Urinary bladder (tissue), 3 donors: ENCODE measurements at regions not wholly inside any gene's neighbourhood (a gene's known extent, or its start where the extent isn't known, plus 50 kb on each side); places are given as distances from the start of the nearest gene placed in this dataset.
"Not testable (repeated sequence)": the region's sequence is repeated elsewhere in the genome, so short reads cannot be mapped to it uniquely, and the experiment has no call there.

Source experiments
- DNase-seq: peaks from one replicate; pipeline ENCODE4 v3.0.0-alpha.2; 2015; ENCODE audit errors: extremely low spot score
- H3K27ac ChIP-seq: one replicate; pipeline ENCODE4 v1.5.1; 2013; ENCODE audit warnings: low read depth, mild to moderate bottlenecking, moderate library complexity
- H3K36me3 ChIP-seq: one replicate; pipeline ENCODE4 v1.6.1; 2013; ENCODE audit warnings: mild to moderate bottlenecking, moderate library complexity; ENCODE audit not compliant: insufficient read depth
- H3K4me1 ChIP-seq: one replicate; pipeline ENCODE4 v1.6.1; 2013; ENCODE audit warnings: mild to moderate bottlenecking, moderate library complexity; ENCODE audit not compliant: insufficient read depth
- H3K4me3 ChIP-seq: one replicate; pipeline ENCODE4 v1.5.1; 2013; ENCODE audit warnings: low read depth, low read length
- WGBS: extraction: QIAGEN DNeasy Blood & Tissue Kit; methylation state at CpG from one replicate; pipeline ENCODE4 v1.1.7; 2013; 5-methylcytosine and 5-hydroxymethylcytosine counted together
- donor health status: healthy with polysubstance abuse.
- donor health status: healthy.

DNA sequence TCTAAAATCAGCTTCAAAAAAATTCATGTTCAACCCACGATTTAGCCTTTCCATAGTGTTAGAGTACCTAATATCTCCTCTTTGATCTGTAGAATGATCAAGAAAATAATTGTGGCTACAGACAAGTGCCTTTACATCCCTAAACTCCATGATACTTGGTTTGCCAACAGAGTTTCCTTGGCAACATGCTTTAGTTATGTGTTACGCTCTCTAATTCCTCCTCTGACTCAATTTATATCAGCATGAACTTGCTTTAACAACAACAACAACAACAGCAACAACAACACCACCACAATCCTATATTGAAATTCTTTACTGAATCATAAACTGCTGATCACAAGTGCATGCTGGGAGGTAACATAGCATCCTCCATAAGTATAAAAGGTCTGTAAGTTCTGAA, 757.8 kb downstream of the CDH11 start:
- 98% methylated on average over 2 of the region's 2 CpGs for WGBS
- H3K4me3 ChIP-seq, result no peak overlapping the region
- DNase-seq, result no peak
- no peaks in the 10 kb centered on the region for H3K4me1 ChIP-seq
- H3K36me3 ChIP-seq, result no peaks in the 10 kb centered on the region
- H3K27ac ChIP-seq, result no peak overlapping the region

DNA sequence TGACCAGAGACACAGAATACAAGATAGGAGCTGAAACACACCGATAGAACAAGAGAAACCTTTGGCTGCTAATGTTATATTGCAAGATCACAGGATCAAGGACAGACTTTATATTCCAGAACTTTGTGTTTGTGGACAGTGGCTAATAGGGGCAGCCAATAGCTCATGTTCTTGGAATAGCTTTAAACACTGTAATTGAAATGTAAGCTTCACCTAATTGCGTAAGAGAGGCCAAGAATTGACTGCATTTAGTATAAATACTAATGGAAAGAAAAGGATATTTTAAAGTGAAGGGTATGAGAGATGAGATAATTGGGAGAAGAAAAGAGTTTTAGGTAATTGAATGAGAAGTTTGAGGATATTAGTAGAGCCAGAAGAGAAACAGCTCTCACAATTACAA, 758.8 kb downstream of the CDH11 start:
- Histone ChIP-seq H3K36me3 (no peaks in the 10 kb centered on the region), H3K4me1 (no peaks in the 10 kb centered on the region), H3K27ac (no peak overlapping the region), H3K4me3 (no peak overlapping the region)
- WGBS, result 77% methylated on average over 2 of the region's 2 CpGs
- DNase-seq, result no peak

DNA sequence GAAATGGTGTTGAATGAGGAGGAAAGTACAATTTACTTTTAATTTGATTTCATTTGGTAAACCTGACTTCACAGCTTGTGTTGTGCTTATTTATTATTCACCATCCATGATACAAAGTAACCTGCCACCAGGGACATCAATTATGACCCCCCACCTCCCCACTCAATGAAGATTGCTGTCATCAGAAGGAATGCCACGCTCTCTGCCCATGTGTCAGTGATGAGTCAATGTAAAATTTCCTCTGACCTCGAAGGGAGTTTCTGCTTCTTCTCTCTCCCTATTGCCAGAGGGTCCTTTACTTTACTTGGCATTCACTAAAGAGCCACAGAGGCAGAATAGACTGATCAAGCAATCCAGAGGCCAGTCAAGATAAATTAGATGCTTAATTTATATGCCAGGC, 759.7 kb downstream of the CDH11 start:
- Histone ChIP-seq H3K36me3 (no peaks in the 10 kb centered on the region), H3K27ac (no peak overlapping the region), H3K4me3 (no peak overlapping the region), H3K4me1 (no peaks in the 10 kb centered on the region)
- 57% methylated on average over 2 of the region's 2 CpGs for WGBS
- no peak for DNase-seq

DNA sequence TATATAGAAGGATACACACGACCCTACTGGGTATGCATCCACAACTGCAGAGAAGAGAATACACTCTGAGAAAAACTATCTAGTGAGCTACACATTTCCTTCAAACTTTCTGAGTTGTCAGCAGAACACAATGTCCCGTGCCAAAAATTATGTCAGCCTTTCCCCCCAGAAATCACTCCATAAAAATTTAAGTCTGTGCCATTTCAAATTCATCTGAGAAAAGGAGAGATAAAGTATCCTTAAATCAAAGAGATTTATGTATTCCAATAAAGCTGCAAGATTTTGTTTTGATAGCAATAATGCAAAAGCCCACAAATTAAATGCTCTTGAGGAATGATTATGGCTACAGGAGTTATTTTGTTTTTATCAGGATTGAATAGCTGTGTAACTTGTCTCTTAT, 760.1 kb downstream of the CDH11 start:
- no peak for DNase-seq
- Histone ChIP-seq H3K36me3 (no peaks in the 10 kb centered on the region), H3K4me3 (no peak overlapping the region), H3K27ac (no peak overlapping the region), H3K4me1 (no peaks in the 10 kb centered on the region)
- WGBS, result 43% methylated on average over 2 of the region's 2 CpGs

DNA sequence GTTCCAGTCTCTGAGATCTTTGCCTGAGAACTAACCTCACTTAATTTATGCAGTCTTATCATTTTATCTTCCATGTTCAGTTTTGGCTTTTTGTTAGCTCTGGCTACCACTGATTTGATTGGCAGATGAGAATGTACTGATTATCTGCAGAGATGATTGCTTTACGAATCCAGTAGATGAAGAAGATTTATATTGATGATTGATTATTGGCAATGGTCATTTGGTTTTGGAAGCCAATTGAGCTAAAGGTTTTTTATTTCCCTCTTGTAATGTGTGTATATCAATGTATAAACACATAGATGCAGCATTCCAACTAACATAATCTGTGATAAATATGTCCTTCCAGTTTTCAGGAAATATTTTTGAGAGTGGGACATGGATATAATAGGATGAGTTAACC, 763.6 kb downstream of the CDH11 start:
- Histone ChIP-seq H3K27ac (no peak overlapping the region), H3K4me3 (no peak overlapping the region), H3K36me3 (no peaks in the 10 kb centered on the region), H3K4me1 (no peaks in the 10 kb centered on the region)
- 76% methylated on average over 1 of the region's 1 CpG for WGBS
- DNase-seq, result no peak

DNA sequence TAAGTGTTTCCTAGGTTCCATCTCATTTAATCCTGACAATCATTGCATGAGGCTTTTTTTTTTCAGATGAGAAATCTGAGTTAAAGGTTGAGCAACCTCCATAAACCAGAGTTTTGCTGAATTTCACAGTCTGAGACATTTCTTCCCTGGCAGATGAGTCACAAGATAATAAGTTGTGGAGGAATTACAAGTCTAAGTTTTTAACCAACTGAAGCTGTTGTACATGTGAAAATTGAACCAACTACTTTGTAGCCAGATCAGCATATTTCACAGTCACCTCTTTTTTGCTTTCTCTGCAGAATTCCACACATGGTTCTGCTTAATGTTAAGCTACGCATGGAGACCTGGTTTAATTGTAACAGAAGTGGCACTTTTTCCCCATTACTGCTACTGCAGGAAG, 765.6 kb downstream of the CDH11 start:
- H3K36me3 ChIP-seq, result no peaks in the 10 kb centered on the region
- H3K4me3 ChIP-seq, result no peak overlapping the region
- 75% methylated on average over 1 of the region's 1 CpG for WGBS
- H3K27ac ChIP-seq, result no peak overlapping the region
- H3K4me1 ChIP-seq, result no peaks in the 10 kb centered on the region
- no peak for DNase-seq

DNA sequence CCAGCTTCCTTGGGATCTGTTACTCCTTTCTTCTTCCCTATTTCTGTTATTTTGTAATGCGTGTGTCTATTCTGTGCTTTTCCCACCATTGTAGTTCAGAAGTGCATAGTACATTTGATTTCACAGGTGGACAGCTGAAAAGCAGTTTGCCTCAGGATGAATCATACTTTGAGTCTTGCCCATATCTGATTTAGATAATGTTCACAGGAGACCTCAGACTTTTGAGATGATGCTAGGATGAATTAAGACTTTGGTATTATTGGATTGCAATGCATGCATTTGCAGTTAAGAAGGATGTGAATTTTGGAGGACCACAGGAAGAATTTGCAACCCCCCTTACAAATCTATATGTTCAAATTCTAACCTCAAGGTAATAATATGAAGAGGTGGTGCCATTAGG, 769.6 kb downstream of the CDH11 start:
- 98% methylated on average over 1 of the region's 1 CpG for WGBS
- H3K4me1 ChIP-seq, result no peaks in the 10 kb centered on the region
- no peak for DNase-seq
- H3K27ac ChIP-seq, result no peak overlapping the region
- no peak overlapping the region for H3K4me3 ChIP-seq
- H3K36me3 ChIP-seq, result no peaks in the 10 kb centered on the region

DNA sequence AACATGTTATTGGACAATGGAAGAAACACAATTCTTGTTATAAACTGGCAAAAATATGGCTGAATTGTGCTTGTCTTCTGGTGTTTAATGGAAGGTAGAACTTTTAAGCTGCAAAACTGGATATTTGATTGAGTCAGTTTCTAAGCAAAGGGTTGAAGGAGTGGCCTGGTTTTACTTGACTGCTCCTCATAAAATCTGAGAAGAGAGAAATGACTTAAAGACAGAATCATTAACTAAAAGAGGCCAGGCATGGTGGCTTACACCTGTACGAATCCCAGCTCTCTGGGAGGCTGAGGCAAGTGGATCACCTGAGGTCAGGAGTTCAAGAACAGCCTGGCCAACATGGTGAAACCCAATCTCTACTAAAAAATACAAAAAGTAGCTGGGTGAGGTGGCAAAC, 770.7 kb downstream of the CDH11 start:
- Histone ChIP-seq H3K4me3 (no peak overlapping the region), H3K36me3 (no peaks in the 10 kb centered on the region), H3K4me1 (no peaks in the 10 kb centered on the region), H3K27ac (no peak overlapping the region)
- DNase-seq, result no peak
- WGBS, result 88% methylated on average over 1 of the region's 1 CpG

DNA sequence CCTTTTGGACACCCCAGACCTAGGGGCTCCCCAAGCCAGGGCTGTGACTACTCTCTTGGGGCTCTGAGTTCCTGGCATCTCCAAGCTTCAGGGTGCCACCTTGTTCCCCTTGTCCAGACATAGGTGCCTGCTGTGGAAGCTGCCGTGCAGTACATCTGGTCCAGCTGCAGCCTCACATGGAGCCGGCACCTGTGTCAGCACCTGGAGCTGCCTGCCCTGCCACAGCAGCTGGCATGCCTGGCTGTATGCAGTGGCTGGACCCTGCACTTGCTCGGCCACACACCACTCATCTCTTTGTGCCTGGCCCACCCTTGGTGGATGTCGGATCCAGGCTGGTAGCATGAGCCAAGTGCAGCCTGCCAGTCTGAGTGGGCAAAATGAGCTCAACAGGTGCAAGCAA, 775.8 kb downstream of the CDH11 start:
- no peak overlapping the region for H3K27ac ChIP-seq
- no peak for DNase-seq
- no peaks in the 10 kb centered on the region for H3K4me1 ChIP-seq
- H3K4me3 ChIP-seq, result no peak overlapping the region
- H3K36me3 ChIP-seq, result no peaks in the 10 kb centered on the region
- WGBS, result 95% methylated on average over 4 of the region's 4 CpGs

DNA sequence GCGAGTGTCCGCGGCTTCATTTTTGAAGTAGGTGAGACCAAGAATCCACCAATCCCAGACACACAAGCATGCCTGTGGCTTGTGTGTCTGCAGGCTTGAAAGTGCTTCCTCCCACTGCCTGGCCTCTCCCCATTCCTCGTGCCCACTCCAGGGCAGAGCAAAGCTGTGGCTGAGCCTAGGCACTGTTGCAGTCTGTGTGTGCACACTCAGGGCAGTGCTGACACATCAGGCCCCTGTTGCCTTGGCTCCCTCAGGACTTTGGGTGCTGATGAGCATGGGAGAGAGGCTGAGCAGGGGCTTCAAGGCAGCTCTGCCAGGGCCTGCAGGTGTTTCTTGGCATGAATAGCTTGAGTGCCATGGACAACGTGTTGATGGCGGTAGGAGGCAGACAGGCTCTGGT, 776.7 kb downstream of the CDH11 start:
- no peak overlapping the region for H3K4me3 ChIP-seq
- WGBS, result 86% methylated on average over 6 of the region's 6 CpGs

DNA sequence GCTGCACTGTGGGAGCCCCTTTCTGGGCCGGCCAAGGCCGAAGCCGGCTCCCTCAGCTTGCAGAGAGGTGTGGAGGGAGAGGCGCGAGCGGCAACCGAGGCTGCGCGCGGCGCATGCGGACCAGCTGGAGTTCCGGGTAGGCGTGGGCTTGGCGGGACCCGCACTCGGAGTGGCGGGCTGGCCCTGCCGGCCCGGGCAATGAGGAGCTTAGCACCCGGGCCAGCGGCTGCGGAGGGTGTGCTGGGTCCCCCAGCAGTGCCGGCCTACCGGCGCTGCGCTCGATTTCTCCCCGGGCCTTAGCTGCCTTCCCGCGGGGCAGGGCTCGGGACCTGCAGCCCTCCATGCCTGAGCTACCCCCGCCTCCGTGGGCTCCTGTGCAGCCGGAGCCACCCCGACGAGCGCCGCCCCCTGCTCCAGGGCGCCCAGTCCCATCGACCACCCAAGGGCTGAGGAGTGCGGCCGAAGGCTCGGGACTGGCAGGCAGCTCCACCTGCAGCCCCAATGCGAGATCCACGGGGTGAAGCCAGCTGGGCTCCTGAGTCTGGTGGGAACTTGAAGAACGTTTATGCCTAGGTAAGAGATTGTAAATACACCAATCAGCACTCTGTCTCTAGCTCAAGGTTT, 777.9 kb downstream of the CDH11 start:
- not testable (repeated sequence) for H3K4me1 ChIP-seq, H3K27ac ChIP-seq, H3K36me3 ChIP-seq, H3K4me3 ChIP-seq, DNase-seq
- 95% methylated on average over 47 of the region's 47 CpGs for WGBS

More for the DNA sequence above, 776.7 kb downstream of the CDH11 start:
- DNase-seq, result no peak
- Histone ChIP-seq H3K27ac (no peak overlapping the region), H3K4me1 (no peaks in the 10 kb centered on the region), H3K36me3 (no peaks in the 10 kb centered on the region)

DNA sequence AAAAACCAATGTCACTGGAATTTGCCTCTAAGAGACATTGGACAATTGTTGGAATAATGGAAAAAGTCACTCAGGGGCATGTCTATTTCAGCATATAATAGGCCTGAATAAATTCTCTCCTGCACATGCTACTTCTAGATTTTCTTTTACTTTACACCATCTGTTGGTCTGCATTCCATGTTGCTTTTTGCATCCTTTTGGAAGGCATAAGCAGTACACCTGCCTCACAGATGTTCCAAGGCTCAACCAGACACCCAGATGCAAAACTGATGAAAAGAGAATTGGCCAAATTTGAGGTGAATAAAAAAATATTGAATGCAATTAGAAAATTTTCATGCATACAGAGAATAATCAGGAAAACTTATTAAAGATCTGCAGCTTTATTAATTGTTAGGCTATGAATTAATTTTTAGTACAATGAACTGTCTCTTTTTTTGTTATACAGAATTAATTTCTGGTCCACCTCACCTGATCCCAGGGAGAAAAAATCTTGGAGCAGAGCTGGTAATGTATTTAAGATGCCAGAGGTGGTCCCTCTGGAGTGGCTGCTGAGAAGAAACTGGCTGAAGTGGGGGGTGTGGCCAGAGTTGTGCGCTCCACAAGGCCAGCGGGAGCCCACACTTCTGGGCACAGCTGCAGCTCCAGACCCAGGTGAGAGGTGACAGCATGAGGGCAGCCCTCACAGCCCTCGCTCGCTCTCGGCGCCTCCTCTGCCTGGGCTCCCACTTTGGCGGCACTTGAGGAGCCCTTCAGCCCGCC, 778.6 kb downstream of the CDH11 start:
- Histone ChIP-seq H3K27ac (no peak overlapping the region), H3K36me3 (no peaks in the 10 kb centered on the region), H3K4me3 (no peak overlapping the region), H3K4me1 (no peaks in the 10 kb centered on the region)
- no peak for DNase-seq
- WGBS, result 94% methylated on average over 8 of the region's 8 CpGs

DNA sequence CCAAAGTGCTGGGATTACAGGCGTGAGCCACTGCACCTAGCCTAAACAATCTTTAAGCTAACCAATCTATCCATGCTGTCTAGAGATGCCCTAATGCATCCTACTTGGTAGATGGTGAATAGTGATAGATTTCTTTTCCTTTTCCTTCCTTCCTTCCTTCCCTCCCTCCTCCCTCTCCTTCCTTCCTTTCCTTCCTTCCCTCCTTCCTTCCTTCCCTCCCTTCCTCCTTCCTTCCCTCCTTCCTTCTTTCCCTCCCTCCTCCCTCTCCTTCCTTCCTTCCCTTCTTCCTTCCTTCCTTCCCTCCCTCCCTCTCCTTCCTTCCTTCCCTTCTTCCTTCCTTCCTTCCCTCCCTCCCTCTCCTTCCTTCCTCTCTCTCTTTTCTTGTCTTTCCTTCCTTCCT, 780.5 kb downstream of the CDH11 start:
- DNase-seq, H3K36me3 ChIP-seq, H3K4me3 ChIP-seq, H3K27ac ChIP-seq, H3K4me1 ChIP-seq: not testable (repeated sequence)
- 95% methylated on average over 1 of the region's 1 CpG for WGBS

DNA sequence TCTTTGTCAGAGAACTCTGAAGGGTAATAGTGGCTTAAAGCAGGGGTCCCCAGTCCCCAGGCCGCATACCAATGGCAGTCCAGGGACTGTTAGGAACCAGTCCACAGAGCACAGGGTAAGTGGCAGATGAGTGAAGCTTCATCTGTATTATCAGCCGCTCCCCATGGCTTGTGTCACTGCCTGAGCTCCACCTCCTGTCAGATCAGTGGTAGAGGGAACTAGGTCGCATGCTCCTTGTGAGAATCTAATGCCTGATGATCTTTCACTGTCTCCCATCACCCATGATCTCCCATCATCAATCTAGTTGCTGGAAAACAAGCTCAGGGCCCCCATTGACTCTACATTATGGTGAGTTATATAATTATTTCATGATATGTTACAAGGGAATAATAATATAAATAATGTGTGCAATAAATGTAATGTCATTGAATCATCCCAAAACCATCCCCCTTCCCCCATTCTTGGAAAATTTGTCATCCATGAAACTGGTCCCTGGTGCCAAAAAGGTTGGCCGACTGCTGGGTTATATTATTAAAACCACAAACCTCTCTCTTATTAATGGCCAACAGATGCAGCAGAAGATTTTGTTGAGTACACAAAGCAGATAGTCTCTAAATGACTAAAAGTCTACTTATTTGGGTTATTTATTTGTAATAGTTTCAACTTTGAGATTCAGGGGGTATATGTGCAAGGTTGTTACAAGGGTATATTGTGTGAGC, 782.7 kb downstream of the CDH11 start:
- DNase-seq, result no peak
- H3K27ac ChIP-seq, result no peak overlapping the region
- no peaks in the 10 kb centered on the region for H3K36me3 ChIP-seq
- H3K4me1 ChIP-seq, result no peaks in the 10 kb centered on the region
- WGBS, result 88% methylated on average over 4 of the region's 4 CpGs
- no peak overlapping the region for H3K4me3 ChIP-seq
